HepG2 (cell line): ENCODE measurements at regions not wholly inside any gene's neighbourhood (a gene's known extent, or its start where the extent isn't known, plus 50 kb on each side); places are given as distances from the start of the nearest gene placed in this dataset.
"Not testable (repeated sequence)": the region's sequence is repeated elsewhere in the genome, so short reads cannot be mapped to it uniquely, and the experiment has no call there.

Experiments
- ATAC-seq: fragments of 200-7000 bp; cut with Tn5 transposase; 3 replicates; pipeline ENCODE4 v1.9.1; 2020; ENCODE audit warnings: mild to moderate bottlenecking, moderate library complexity
- BruUV-seq: library from RNA; stranded (reverse); fragments of 400-500 nt; replicated peaks from 2 replicates; lab custom pipeline; 2021; lab: Mats Ljungman, UMichigan
- CTCF ChIA-PET: fragments of 300-600 bp; formaldehyde crosslinking; extraction: SDS; loops from one replicate; lab custom pipeline; 2021; ENCODE audit warnings: low total read pairs, inconsistent platforms, low intra/inter-chr PET ratio; lab: Yijun Ruan, JAX
- POLR2A ChIA-PET: fragments of 350-600 bp; sonication (Branson Sonifier 250); formaldehyde crosslinking; loops from one replicate; lab custom pipeline; 2020; ENCODE audit warnings: antibody characterized with exemption, inconsistent platforms; lab: Yijun Ruan, JAX
- DNase-seq: peaks from one replicate; pipeline ENCODE4 v3.0.0-alpha.2; 2015; ENCODE audit warnings: low spot score
- FAIRE-seq: peaks from 3 replicates; lab custom pipeline; 2011; peaks lifted over from hg19 to GRCh38; lab: Jason Lieb, UNC
- H2AFZ ChIP-seq: one replicate; pipeline ENCODE4 v1.6.1; 2011; ENCODE audit warnings: low read length, inconsistent platforms
- H3K27ac ChIP-seq: fragments of 300-600 bp; 3 replicates; pipeline ENCODE4 v1.8.0; 2011; ENCODE audit warnings: mixed run types, mild to moderate bottlenecking, mixed read lengths, low read length, inconsistent platforms; ENCODE audit not compliant: insufficient read depth; ENCODE audit errors: extremely low read length
- H3K27me3 ChIP-seq, 2 experiments: fragments of 200-600 bp in 1 of 2; 2 replicates in 1 of 2; 3 replicates in 1 of 2; pipeline versions ENCODE4 v1.6.0 to v1.8.0; 2011; ENCODE audit warnings: low read length in 2 of 2, mild to moderate bottlenecking in 2 of 2, moderate library complexity in 2 of 2, inconsistent platforms in 1 of 2; ENCODE audit not compliant: insufficient read depth in 2 of 2, control insufficient read depth in 1 of 2
- H3K36me3 ChIP-seq, 2 experiments: fragments of 200-600 bp in 1 of 2; replicated peaks in 1 of 2; 2 replicates in 1 of 2; 3 replicates in 1 of 2; pipeline versions ENCODE4 v1.5.1 to v1.8.0; 2011; ENCODE audit warnings: low read length in 2 of 2, inconsistent platforms in 1 of 2; ENCODE audit not compliant: insufficient read depth in 2 of 2, control insufficient read depth in 1 of 2
- H3K4me1 ChIP-seq: 2 replicates; pipeline ENCODE4 v1.5.1; 2012; ENCODE audit warnings: low read length, inconsistent platforms; ENCODE audit not compliant: insufficient read depth
- H3K4me2 ChIP-seq: 2 replicates; pipeline ENCODE4 v1.6.0; 2011; ENCODE audit warnings: low read depth, low read length, inconsistent platforms
- H3K4me3 ChIP-seq, 3 experiments: fragments of 200-600 bp in 1 of 3; sonication (generic), shearing (Covaris generic) in 1 of 3; replicated peaks in 1 of 3; 2 replicates each; pipeline ENCODE4 v1.5.1; 2011 to 2016; ENCODE audit warnings: low read length in 3 of 3, inconsistent platforms in 2 of 3, low read depth in 2 of 3, mild to moderate bottlenecking in 2 of 3, control low read depth in 1 of 3, mixed read lengths in 1 of 3; ENCODE audit not compliant: insufficient read depth in 1 of 3
- H3K79me2 ChIP-seq: one replicate; pipeline ENCODE4 v1.6.1; 2011; ENCODE audit warnings: low read length, inconsistent platforms; ENCODE audit not compliant: insufficient read depth
- H3K9ac ChIP-seq: 2 replicates; pipeline ENCODE4 v1.6.0; 2011; ENCODE audit warnings: mild to moderate bottlenecking, low read depth, low read length, inconsistent platforms; ENCODE audit not compliant: insufficient read depth
- H3K9me3 ChIP-seq: 2 replicates; pipeline ENCODE4 v1.5.1; 2012; ENCODE audit warnings: mild to moderate bottlenecking, low read length
- H4K20me1 ChIP-seq: 2 replicates; pipeline ENCODE4 v1.6.0; 2011; ENCODE audit warnings: inconsistent platforms, mild to moderate bottlenecking, low read length, moderate library complexity; ENCODE audit not compliant: insufficient read depth
- GLMP ChIP-seq: sonication (generic); formaldehyde crosslinking; IDR thresholded peaks from 2 replicates; pipeline ENCODE4 v1.9.0; 2021; ENCODE audit warnings: missing genetic modification reagents, mild to moderate bottlenecking, borderline replicate concordance
- HOXA5 ChIP-seq: sonication (generic); formaldehyde crosslinking; IDR thresholded peaks from 2 replicates; pipeline ENCODE4 v1.4.0; 2020; ENCODE audit warnings: missing genetic modification reagents
- MTF1 ChIP-seq: sonication (generic); formaldehyde crosslinking; IDR thresholded peaks from 2 replicates; pipeline ENCODE4 v1.5.0; 2020; ENCODE audit warnings: missing genetic modification reagents
- PHF21A ChIP-seq: sonication (generic); formaldehyde crosslinking; IDR thresholded peaks from 2 replicates; pipeline ENCODE4 v1.5.0; 2020; ENCODE audit warnings: mild to moderate bottlenecking, missing genetic modification reagents
- ZNF235 ChIP-seq: sonication (generic); formaldehyde crosslinking; IDR thresholded peaks from 2 replicates; pipeline ENCODE4 v1.8.1; 2023; ENCODE audit warnings: mild to moderate bottlenecking, missing genetic modification reagents, borderline replicate concordance
- ZNF574 ChIP-seq: sonication (generic); formaldehyde crosslinking; IDR thresholded peaks from 2 replicates; pipeline ENCODE4 v1.4.0; 2020; ENCODE audit warnings: missing genetic modification reagents
- WGBS: methylation state at CpG from one replicate; pipeline ENCODE4 v1.1.6; 2017; ENCODE audit warnings: low lambda C conversion rate; 5-methylcytosine and 5-hydroxymethylcytosine counted together
- in situ Hi-C: cut with HindIII; loops from 2 replicates; pipeline ENCODE4 v1.10.0; 2017; ENCODE audit warnings: low pct_unique_long_range_greater_than_20kb; ENCODE audit not compliant: extremely low pct_ligation_motif_present
- intact Hi-C: fragments of 100-400 bp; cut with micrococcal nuclease; formaldehyde crosslinking; loops from one replicate; pipeline ENCODE4 v1.10.0; 2022; ENCODE audit not compliant: unreplicated experiment

GRCh38 chr16:17005963-17006362 is 464.8 kb downstream of the XYLT1 start:
- DNase-seq, BruUV-seq, H3K4me1 ChIP-seq, H3K4me3 ChIP-seq, H3K9ac ChIP-seq, H4K20me1 ChIP-seq, in situ Hi-C loops, ATAC-seq, H3K79me2 ChIP-seq, H3K27me3 ChIP-seq, H3K27ac ChIP-seq, FAIRE-seq, H3K36me3 ChIP-seq, H3K9me3 ChIP-seq, CTCF ChIA-PET, H3K4me2 ChIP-seq, intact Hi-C loops, H2AFZ ChIP-seq, POLR2A ChIA-PET: not testable (repeated sequence)
- 0% methylated on average over 1 of the region's 1 CpG for whole genome bisulfite sequencing

- CTCF ChIA-PET: no interaction called here
- no peak for TF ChIP-seq GLMP (CRISPR knock-in tag)
- TF ChIP-seq MTF1 (CRISPR knock-in tag): no peak
- no peak for TF ChIP-seq ZNF574 (CRISPR knock-in tag)
- TF ChIP-seq HOXA5 (CRISPR knock-in tag): no peak
- no peak for TF ChIP-seq PHF21A (CRISPR knock-in tag)
- TF ChIP-seq ZNF235: no peak
Observed at GRCh38 chr16:17011712-17012111, 459.0 kb downstream of the XYLT1 start.

More at GRCh38 chr16:17011712-17012111, 459.0 kb downstream of the XYLT1 start:
- intact Hi-C loops (no loop called here), in situ Hi-C loops (no loop called here)
- Histone ChIP-seq H3K9me3 (no peaks in the 10 kb centered on the region), H3K27ac (no peak overlapping the region), H3K4me3 (no peak overlapping the region), H3K27me3 (no peaks in the 10 kb centered on the region; a peak in 1 of 5 replicates), H3K4me2 (no peak overlapping the region), H3K9ac (no peak overlapping the region), H2AFZ (no peak overlapping the region), H3K36me3 (no peaks in the 10 kb centered on the region), H4K20me1 (no peaks in the 10 kb centered on the region), H3K79me2 (no peaks in the 10 kb centered on the region), H3K4me1 (no peaks in the 10 kb centered on the region)
- FAIRE-seq: no peak
- no peak for DNase-seq
- BruUV-seq: no TSS peak
- POLR2A ChIA-PET: no interaction called here
- ATAC-seq: no peak
